ENCODE measurements at regions not wholly inside any gene's neighbourhood (a gene's known extent, or its start where the extent isn't known, plus 50 kb on each side); places are given as distances from the start of the nearest gene placed in this dataset.

DNA sequence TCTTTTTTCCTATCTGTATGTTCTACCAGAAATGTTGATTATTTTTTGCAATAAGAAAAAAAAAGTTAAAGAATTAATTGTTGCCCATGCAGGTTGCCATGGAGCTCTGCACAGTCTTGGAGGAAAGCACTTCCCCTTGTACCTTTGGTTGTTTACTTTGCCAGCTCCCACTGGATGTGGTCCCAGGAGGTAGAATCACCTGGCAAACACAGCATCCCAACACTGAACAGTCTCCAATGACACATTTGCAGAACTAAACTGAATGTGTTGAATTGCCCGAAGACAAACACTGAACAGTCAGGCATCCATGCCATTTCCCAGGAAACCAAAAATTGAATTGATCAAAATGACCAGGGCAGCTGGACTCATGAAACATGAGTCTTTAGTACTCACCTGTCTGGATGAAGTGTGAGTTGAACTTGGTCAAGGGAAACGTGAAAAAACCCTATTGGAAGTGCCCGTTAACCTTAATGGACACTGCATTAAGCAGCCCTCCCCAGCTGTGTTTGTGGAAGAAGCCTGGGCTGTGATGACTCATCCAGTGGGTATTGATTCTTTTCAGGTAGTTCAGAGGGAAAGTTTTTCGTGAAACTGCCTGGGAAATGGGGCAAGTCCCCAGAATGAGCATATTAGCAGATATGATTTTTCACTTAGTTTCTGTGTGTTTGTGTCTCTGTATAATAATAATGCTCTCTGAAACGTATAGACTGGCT, 284.7 kb upstream of the STT3B start:
- FAIRE-seq = no peak
- ChIA-PET POLR2A (no interaction called here), CTCF (interaction anchor here (0.8 kb wide), 1 partner anchor 27 kb away, joined by 3 read pairs; no protein-coding TSS in a partner anchor)
- no peak for TF ChIP-seq POLR2AphosphoS2 (conservative IDR thresholded peaks at IDR 0.05; ENCODE audit: low read length)
- TF ChIP-seq FOSL2 (IDR thresholded peaks at IDR 0.05) = no peak
- TF ChIP-seq FOSL2 (CRISPR knock-in tag; IDR thresholded peaks at IDR 0.05) = peak; percentile 34; the same call in 1 of the 2 replicates
- no peaks in the 10 kb centered on the region for H3K4me1 ChIP-seq
- WGBS (ENCODE audit: missing lambda C conversion rate) = 37% methylated on average over 5 of the region's 5 CpGs
- no peak overlapping the region for H3K4me3 ChIP-seq
- H3K4me2 ChIP-seq = no peak overlapping the region
- no peaks in the 10 kb centered on the region for H3K9me3 ChIP-seq
- DNase-seq (ENCODE audit: low read depth in 1 of 2, low spot score in 1 of 2) = no peak
- no peak overlapping the region for H3K27ac ChIP-seq
- ATAC-seq = no peak

- POLR2A ChIA-PET = no interaction called here
- Histone ChIP-seq H3K4me2 (no peak overlapping the region), H3K4me3 (no peak overlapping the region), H3K9me3 (no peaks in the 10 kb centered on the region), H3K4me1 (no peaks in the 10 kb centered on the region), H3K27ac (no peak overlapping the region)
- WGBS (ENCODE audit: missing lambda C conversion rate) = 72% methylated on average over 6 of the region's 6 CpGs
- CTCF ChIA-PET = interaction anchor here (0.8 kb wide), 1 partner anchor 26 kb away, joined by 3 read pairs; no protein-coding TSS in a partner anchor
- ATAC-seq (no peak), DNase-seq (ENCODE audit: low read depth in 1 of 2, low spot score in 1 of 2) (no peak), FAIRE-seq (no peak)
- TF ChIP-seq NFE2L2 (conservative IDR thresholded peaks at IDR 0.05; ENCODE audit: low read length) = no peak
Observed at GRCh38 chr3:31248563-31248992, 284.1 kb upstream of the STT3B start.

- no peak for TF ChIP-seq EHMT2 (IDR thresholded peaks at IDR 0.05; ENCODE audit: low read depth)
- no peak for TF ChIP-seq RCOR1 (IDR thresholded peaks at IDR 0.05; ENCODE audit: low read depth, low read length)
- TF ChIP-seq, protein P1, sequence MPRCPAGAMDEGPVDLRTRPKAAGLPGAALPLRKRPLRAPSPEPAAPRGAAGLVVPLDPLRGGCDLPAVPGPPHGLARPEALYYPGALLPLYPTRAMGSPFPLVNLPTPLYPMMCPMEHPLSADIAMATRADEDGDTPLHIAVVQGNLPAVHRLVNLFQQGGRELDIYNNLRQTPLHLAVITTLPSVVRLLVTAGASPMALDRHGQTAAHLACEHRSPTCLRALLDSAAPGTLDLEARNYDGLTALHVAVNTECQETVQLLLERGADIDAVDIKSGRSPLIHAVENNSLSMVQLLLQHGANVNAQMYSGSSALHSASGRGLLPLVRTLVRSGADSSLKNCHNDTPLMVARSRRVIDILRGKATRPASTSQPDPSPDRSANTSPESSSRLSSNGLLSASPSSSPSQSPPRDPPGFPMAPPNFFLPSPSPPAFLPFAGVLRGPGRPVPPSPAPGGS (IDR thresholded peaks at IDR 0.05) = no peak
- TF ChIP-seq CTCF (IDR thresholded peaks at IDR 0.05) = no peak
- TF ChIP-seq HOXB13 (CRISPR knock-in tag; IDR thresholded peaks at IDR 0.05; ENCODE audit: low read depth) = no peak
- no peak for TF ChIP-seq NPAS2 (CRISPR knock-in tag; IDR thresholded peaks at IDR 0.05; ENCODE audit: borderline replicate concordance)
- no peak for TF ChIP-seq RNF2 (IDR thresholded peaks at IDR 0.05; ENCODE audit: borderline replicate concordance, low read depth)
- TF ChIP-seq NR3C1 (IDR thresholded peaks at IDR 0.05) = no peak
- no peak for TF ChIP-seq HOXB5 (CRISPR knock-in tag; IDR thresholded peaks at IDR 0.05)
- TF ChIP-seq ZFP36 (IDR thresholded peaks at IDR 0.05; ENCODE audit: borderline replicate concordance, partially characterized antibody) = no peak
- no peak for TF ChIP-seq USF2 (IDR thresholded peaks at IDR 0.05)
- TF ChIP-seq CHD4 (IDR thresholded peaks at IDR 0.05; ENCODE audit: borderline replicate concordance) = no peak
- TF ChIP-seq MYC (IDR thresholded peaks at IDR 0.05; ENCODE audit: borderline replicate concordance, low read length) = no peak
- TF ChIP-seq JUN (IDR thresholded peaks at IDR 0.05) = no peak
- no peak for TF ChIP-seq KDM5A (IDR thresholded peaks at IDR 0.05)
- no peak for TF ChIP-seq SREBF2 (IDR thresholded peaks at IDR 0.05)
- no peak for TF ChIP-seq RAD21 (conservative IDR thresholded peaks at IDR 0.05 in 1 of 2, IDR thresholded peaks at IDR 0.05 in 1 of 2)
- TF ChIP-seq ZNF302 (CRISPR knock-in tag; IDR thresholded peaks at IDR 0.05) = no peak
- no peak for TF ChIP-seq ZC3H11A (IDR thresholded peaks at IDR 0.05)
- Histone ChIP-seq H3K27ac (no peak overlapping the region), H3K9me3 (no peaks in the 10 kb centered on the region; the same call in 2 of the 3 replicates), H3K4me3 (no peak overlapping the region), H3K4me2 (no peak overlapping the region), H3K4me1 (no peaks in the 10 kb centered on the region)
- no peak for FAIRE-seq
- POLR2A ChIA-PET = no interaction called here
- DNase-seq (ENCODE audit: low read depth in 1 of 2, low spot score in 1 of 2) = no peak
- ATAC-seq = no peak
- CTCF ChIA-PET = no interaction called here
Observed at GRCh38 chr3:31249545-31249944, 283.2 kb upstream of the STT3B start.

Data from A549 (cell line).